HepG2 (cell line): ENCODE measurements at regions not wholly inside any gene's neighbourhood (a gene's known extent, or its start where the extent isn't known, plus 50 kb on each side); places are given as distances from the start of the nearest gene placed in this dataset.

Experiments used
- ATAC-seq: fragments of 200-7000 bp; cut with Tn5 transposase; 3 replicates; pipeline ENCODE4 v1.9.1; 2020; ENCODE audit warnings: mild to moderate bottlenecking, moderate library complexity
- BruUV-seq: library from RNA; stranded (reverse); fragments of 400-500 nt; replicated peaks from 2 replicates; lab custom pipeline; 2021; lab: Mats Ljungman, UMichigan
- CTCF ChIA-PET: fragments of 300-600 bp; formaldehyde crosslinking; extraction: SDS; loops from one replicate; lab custom pipeline; 2021; ENCODE audit warnings: low total read pairs, inconsistent platforms, low intra/inter-chr PET ratio; lab: Yijun Ruan, JAX
- POLR2A ChIA-PET: fragments of 350-600 bp; sonication (Branson Sonifier 250); formaldehyde crosslinking; loops from one replicate; lab custom pipeline; 2020; ENCODE audit warnings: antibody characterized with exemption, inconsistent platforms; lab: Yijun Ruan, JAX
- DNase-seq: peaks from one replicate; pipeline ENCODE4 v3.0.0-alpha.2; 2015; ENCODE audit warnings: low spot score
- FAIRE-seq: peaks from 3 replicates; lab custom pipeline; 2011; peaks lifted over from hg19 to GRCh38; lab: Jason Lieb, UNC
- H2AFZ ChIP-seq: one replicate; pipeline ENCODE4 v1.6.1; 2011; ENCODE audit warnings: low read length, inconsistent platforms
- H3K27ac ChIP-seq: fragments of 300-600 bp; 3 replicates; pipeline ENCODE4 v1.8.0; 2011; ENCODE audit warnings: mixed run types, mild to moderate bottlenecking, mixed read lengths, low read length, inconsistent platforms; ENCODE audit not compliant: insufficient read depth; ENCODE audit errors: extremely low read length
- H3K27me3 ChIP-seq, 2 experiments: fragments of 200-600 bp in 1 of 2; 2 replicates in 1 of 2; 3 replicates in 1 of 2; pipeline versions ENCODE4 v1.6.0 to v1.8.0; 2011; ENCODE audit warnings: low read length in 2 of 2, mild to moderate bottlenecking in 2 of 2, moderate library complexity in 2 of 2, inconsistent platforms in 1 of 2; ENCODE audit not compliant: insufficient read depth in 2 of 2, control insufficient read depth in 1 of 2
- H3K36me3 ChIP-seq, 2 experiments: fragments of 200-600 bp in 1 of 2; replicated peaks in 1 of 2; 2 replicates in 1 of 2; 3 replicates in 1 of 2; pipeline versions ENCODE4 v1.5.1 to v1.8.0; 2011; ENCODE audit warnings: low read length in 2 of 2, inconsistent platforms in 1 of 2; ENCODE audit not compliant: insufficient read depth in 2 of 2, control insufficient read depth in 1 of 2
- H3K4me1 ChIP-seq: 2 replicates; pipeline ENCODE4 v1.5.1; 2012; ENCODE audit warnings: low read length, inconsistent platforms; ENCODE audit not compliant: insufficient read depth
- H3K4me2 ChIP-seq: 2 replicates; pipeline ENCODE4 v1.6.0; 2011; ENCODE audit warnings: low read depth, low read length, inconsistent platforms
- H3K4me3 ChIP-seq, 3 experiments: fragments of 200-600 bp in 1 of 3; sonication (generic), shearing (Covaris generic) in 1 of 3; replicated peaks in 1 of 3; 2 replicates each; pipeline ENCODE4 v1.5.1; 2011 to 2016; ENCODE audit warnings: low read length in 3 of 3, inconsistent platforms in 2 of 3, low read depth in 2 of 3, mild to moderate bottlenecking in 2 of 3, control low read depth in 1 of 3, mixed read lengths in 1 of 3; ENCODE audit not compliant: insufficient read depth in 1 of 3
- H3K79me2 ChIP-seq: one replicate; pipeline ENCODE4 v1.6.1; 2011; ENCODE audit warnings: low read length, inconsistent platforms; ENCODE audit not compliant: insufficient read depth
- H3K9ac ChIP-seq: 2 replicates; pipeline ENCODE4 v1.6.0; 2011; ENCODE audit warnings: mild to moderate bottlenecking, low read depth, low read length, inconsistent platforms; ENCODE audit not compliant: insufficient read depth
- H3K9me3 ChIP-seq: 2 replicates; pipeline ENCODE4 v1.5.1; 2012; ENCODE audit warnings: mild to moderate bottlenecking, low read length
- H4K20me1 ChIP-seq: 2 replicates; pipeline ENCODE4 v1.6.0; 2011; ENCODE audit warnings: inconsistent platforms, mild to moderate bottlenecking, low read length, moderate library complexity; ENCODE audit not compliant: insufficient read depth
- ATAD3A ChIP-seq: sonication (generic); formaldehyde crosslinking; IDR thresholded peaks from 2 replicates; pipeline ENCODE4 v1.4.0; 2020; ENCODE audit warnings: missing genetic modification reagents
- DPF2 ChIP-seq: sonication (generic); formaldehyde crosslinking; IDR thresholded peaks from 2 replicates; pipeline ENCODE4 v1.4.0; 2020; ENCODE audit warnings: mild to moderate bottlenecking, low read depth, missing genetic modification reagents, borderline replicate concordance
- ISX ChIP-seq: sonication (generic); formaldehyde crosslinking; conservative IDR thresholded peaks from 2 replicates; pipeline ENCODE4 v1.5.0; 2020; ENCODE audit warnings: missing genetic modification reagents
- JUND ChIP-seq: sonication (generic); formaldehyde crosslinking; IDR thresholded peaks from 2 replicates; pipeline ENCODE4 v1.8.0; 2022; ENCODE audit warnings: mild to moderate bottlenecking, missing genetic modification reagents
- KDM2A ChIP-seq: sonication (generic); formaldehyde crosslinking; IDR thresholded peaks from 2 replicates; pipeline ENCODE4 v1.4.0; 2020; ENCODE audit warnings: low read depth, missing genetic modification reagents, borderline replicate concordance
- MYNN ChIP-seq: sonication (generic); formaldehyde crosslinking; IDR thresholded peaks from 2 replicates; pipeline ENCODE4 v1.4.0; 2020; ENCODE audit warnings: mild to moderate bottlenecking, low read depth, missing genetic modification reagents
- REPIN1 ChIP-seq: sonication (generic); formaldehyde crosslinking; IDR thresholded peaks from 2 replicates; pipeline ENCODE4 v1.8.0; 2022; ENCODE audit warnings: missing genetic modification reagents, low read depth, mild to moderate bottlenecking, borderline replicate concordance
- SIN3B ChIP-seq: fragments of 150-350 bp; IDR thresholded peaks from 2 replicates; pipeline ENCODE4 v1.6.1; 2014; ENCODE audit warnings: low read length
- ZBTB42 ChIP-seq: sonication (generic); formaldehyde crosslinking; IDR thresholded peaks from 2 replicates; pipeline ENCODE4 v1.5.0; 2020; ENCODE audit warnings: mild to moderate bottlenecking, missing genetic modification reagents
- ZNF34 ChIP-seq: sonication (generic); formaldehyde crosslinking; IDR thresholded peaks from 2 replicates; pipeline ENCODE4 v1.4.0; 2020; ENCODE audit warnings: mild to moderate bottlenecking, missing genetic modification reagents, borderline replicate concordance
- ZNF441 ChIP-seq: sonication (generic); formaldehyde crosslinking; IDR thresholded peaks from 2 replicates; pipeline ENCODE4 v1.7.0; 2021; ENCODE audit warnings: missing genetic modification reagents, borderline replicate concordance
- ZNF691 ChIP-seq: sonication (generic); formaldehyde crosslinking; IDR thresholded peaks from 2 replicates; pipeline ENCODE4 v1.4.0; 2020; ENCODE audit warnings: missing genetic modification reagents, low read depth, mild to moderate bottlenecking, borderline replicate concordance
- WGBS: methylation state at CpG from one replicate; pipeline ENCODE4 v1.1.6; 2017; ENCODE audit warnings: low lambda C conversion rate; 5-methylcytosine and 5-hydroxymethylcytosine counted together
- in situ Hi-C: cut with HindIII; loops from 2 replicates; pipeline ENCODE4 v1.10.0; 2017; ENCODE audit warnings: low pct_unique_long_range_greater_than_20kb; ENCODE audit not compliant: extremely low pct_ligation_motif_present
- intact Hi-C: fragments of 100-400 bp; cut with micrococcal nuclease; formaldehyde crosslinking; loops from one replicate; pipeline ENCODE4 v1.10.0; 2022; ENCODE audit not compliant: unreplicated experiment
- TF ChIP-seq, protein P1 (sequence below): sonication (generic); formaldehyde crosslinking; IDR thresholded peaks from 2 replicates; pipeline ENCODE4 v1.4.0; 2020; ENCODE audit warnings: missing genetic modification reagents; ENCODE audit errors: not compliant biosample characterization

- TF ChIP-seq REPIN1 (CRISPR knock-in tag), result no peak
- TF ChIP-seq JUND, result no peak
Measured at GRCh38 chr3:189567766-189568420, 63.3 kb upstream of the TP63 start (continued).

- ChIA-PET POLR2A (no interaction called here), CTCF (no interaction called here)
- no peak overlapping the region for H3K27ac ChIP-seq
- no peaks in the 10 kb centered on the region for H3K4me1 ChIP-seq
- H3K27me3 ChIP-seq, result no peaks in the 10 kb centered on the region
- in situ Hi-C loops, result no loop called here
- no peaks in the 10 kb centered on the region for H3K36me3 ChIP-seq
- DNase-seq, result no peak
- ATAC-seq, result no peak
- H3K9ac ChIP-seq, result no peak overlapping the region
- no peaks in the 10 kb centered on the region for H3K79me2 ChIP-seq
- no TSS peak for BruUV-seq
- 34% methylated on average over 4 of the region's 4 CpGs for WGBS
- no peak for FAIRE-seq
- no peak for TF ChIP-seq KDM2A (CRISPR knock-in tag)
- no peak for TF ChIP-seq ATAD3A (CRISPR knock-in tag)
- TF ChIP-seq ISX (CRISPR knock-in tag), result no peak
- no peak for TF ChIP-seq JUND
- TF ChIP-seq MYNN, result no peak
- TF ChIP-seq ZNF691 (CRISPR knock-in tag), result no peak
- TF ChIP-seq, protein P1, sequence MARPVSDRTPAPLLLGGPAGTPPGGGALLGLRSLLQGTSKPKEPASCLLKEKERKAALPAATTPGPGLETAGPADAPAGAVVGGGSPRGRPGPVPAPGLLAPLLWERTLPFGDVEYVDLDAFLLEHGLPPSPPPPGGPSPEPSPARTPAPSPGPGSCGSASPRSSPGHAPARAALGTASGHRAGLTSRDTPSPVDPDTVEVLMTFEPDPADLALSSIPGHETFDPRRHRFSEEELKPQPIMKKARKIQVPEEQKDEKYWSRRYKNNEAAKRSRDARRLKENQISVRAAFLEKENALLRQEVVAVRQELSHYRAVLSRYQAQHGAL (CRISPR knock-in tag), result no peak
- no peak for TF ChIP-seq ZNF441 (CRISPR knock-in tag)
- no peak for TF ChIP-seq SIN3B
- no peak for TF ChIP-seq DPF2
- no peak for TF ChIP-seq ZBTB42 (CRISPR knock-in tag)
- no peak for TF ChIP-seq ZNF34 (CRISPR knock-in tag)
- no peaks in the 10 kb centered on the region for H4K20me1 ChIP-seq
- no peak overlapping the region for H3K4me3 ChIP-seq
- intact Hi-C loops, result no loop called here
- no peak overlapping the region for H3K4me2 ChIP-seq
- no peak overlapping the region for H2AFZ ChIP-seq
- no peaks in the 10 kb centered on the region for H3K9me3 ChIP-seq
Measured at GRCh38 chr3:189568961-189569360, 62.2 kb upstream of the TP63 start.
